AG09309 (cell line): ENCODE measurements at regions not wholly inside any gene's neighbourhood (a gene's known extent, or its start where the extent isn't known, plus 50 kb on each side); places are given as distances from the start of the nearest gene placed in this dataset.
"Not testable (repeated sequence)": the region's sequence is repeated elsewhere in the genome, so short reads cannot be mapped to it uniquely, and the experiment has no call there.

Source experiments
- DNase-seq: peaks from one replicate; pipeline ENCODE4 v3.0.0-alpha.2; 2010; ENCODE audit warnings: low read depth
- H3K4me3 ChIP-seq: 2 replicates; pipeline ENCODE4 v1.5.1; 2011; ENCODE audit warnings: mild to moderate bottlenecking, low read depth, low read length, moderate library complexity; ENCODE audit not compliant: control insufficient read depth
- CTCF ChIP-seq: IDR thresholded peaks from 2 replicates; pipeline ENCODE4 v1.5.1; 2011; ENCODE audit warnings: mild to moderate bottlenecking, low read depth, low read length, inconsistent platforms; ENCODE audit not compliant: insufficient read depth, control insufficient read depth; ENCODE audit errors: missing control alignments

- not testable (repeated sequence) for DNase-seq, H3K4me3 ChIP-seq
These were observed 63.3 kb upstream of the CEP78 start for GRCh38 chr9:78172610-78173009.

DNA sequence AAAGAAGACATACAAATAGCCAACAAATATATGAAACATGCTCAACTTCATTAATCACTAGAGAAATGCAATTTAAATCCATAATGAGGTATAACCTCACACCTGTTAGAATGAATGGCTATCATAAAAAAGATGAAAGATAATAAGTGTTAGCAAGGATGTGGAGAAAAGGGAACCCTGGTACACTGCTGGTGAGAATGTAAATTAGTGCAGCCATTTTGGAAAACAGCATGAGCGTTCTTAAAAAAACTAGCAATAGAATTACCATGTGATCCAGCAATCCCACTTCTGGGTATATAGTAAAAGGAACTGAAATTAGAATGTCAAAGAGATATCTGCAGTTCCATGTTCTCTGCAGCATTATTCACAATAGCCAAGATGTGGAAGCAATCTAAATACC is 64.2 kb upstream of the CEP78 start:
- no peak overlapping the region for H3K4me3 ChIP-seq
- no peak for DNase-seq
- TF ChIP-seq CTCF, result no peak

GRCh38 chr9:78169125-78169524 is 66.8 kb upstream of the CEP78 start:
- H3K4me3 ChIP-seq, result no peak overlapping the region
- no peak for DNase-seq
- TF ChIP-seq CTCF, result no peak

DNA sequence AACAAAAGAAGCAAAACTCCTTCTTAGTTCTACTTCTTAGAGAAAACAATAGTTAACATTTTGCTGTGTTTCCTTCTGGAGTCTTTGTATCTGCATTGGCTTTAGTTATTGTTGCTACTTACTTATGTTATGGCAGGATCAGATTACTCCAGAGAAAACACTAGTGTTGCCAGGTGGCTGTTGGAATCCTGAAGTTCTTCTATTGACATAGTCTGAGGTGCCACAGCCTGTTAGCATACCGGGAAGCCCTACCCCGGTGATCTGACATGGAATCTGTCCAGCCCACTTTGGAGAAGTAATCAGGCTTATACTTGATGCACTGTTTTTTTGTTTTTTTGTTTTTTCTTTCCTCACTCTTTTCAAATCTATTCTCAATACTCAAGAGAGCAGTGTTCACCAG is 68.5 kb upstream of the CEP78 start:
- no peak overlapping the region for H3K4me3 ChIP-seq
- no peak for TF ChIP-seq CTCF
- no peak for DNase-seq

- DNase-seq, result no peak
- TF ChIP-seq CTCF, result no peak
These were observed 72.0 kb upstream of the CEP78 start for GRCh38 chr9:78163834-78164233.

DNA sequence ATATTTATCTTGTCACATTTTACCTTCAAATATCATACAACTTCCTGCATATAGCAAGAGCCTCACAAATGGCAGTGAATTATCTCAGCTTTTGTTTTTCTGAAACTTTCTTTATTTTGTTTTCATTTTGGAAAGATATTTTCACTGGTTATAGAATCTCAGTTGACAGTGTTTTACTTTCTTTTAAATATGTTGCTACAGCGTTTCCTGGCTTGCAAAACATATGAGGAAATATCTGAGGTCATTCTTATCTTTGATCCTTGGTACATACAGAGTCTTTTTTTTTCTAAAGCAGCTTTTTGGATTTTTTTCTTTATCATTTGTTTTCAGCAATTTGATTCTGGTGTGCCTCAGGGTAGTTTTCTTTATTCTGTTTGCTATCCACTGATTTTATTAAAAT is 77.6 kb upstream of the CEP78 start:
- DNase-seq, result no peak
- H3K4me3 ChIP-seq, result no peak overlapping the region
- no peak for TF ChIP-seq CTCF

More at GRCh38 chr9:78163834-78164233, 72.0 kb upstream of the CEP78 start:
- H3K4me3 ChIP-seq, result no peak overlapping the region

DNA sequence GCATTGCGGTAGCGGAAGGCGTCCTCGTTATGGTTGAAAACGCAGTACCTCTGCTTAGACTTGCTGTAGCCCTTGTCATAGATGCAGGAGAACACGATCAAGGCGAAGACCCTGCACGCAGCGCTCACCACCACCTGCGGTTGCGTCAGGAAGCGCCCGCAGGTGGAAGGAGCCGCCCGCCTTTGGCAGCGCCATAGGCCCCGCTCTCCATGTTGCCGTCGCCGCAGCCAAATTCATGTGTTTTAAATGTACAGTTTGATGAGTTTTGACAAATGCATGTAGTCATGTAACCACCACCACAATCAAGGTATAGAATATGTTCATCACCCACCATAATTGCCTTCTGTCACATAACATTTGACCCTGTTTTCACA is 84.9 kb upstream of the CEP78 start:
- DNase-seq, result no peak
- no peak overlapping the region for H3K4me3 ChIP-seq
- no peak for TF ChIP-seq CTCF
